ENCODE measurements at regions not wholly inside any gene's neighbourhood (a gene's known extent, or its start where the extent isn't known, plus 50 kb on each side); places are given as distances from the start of the nearest gene placed in this dataset.
A peak's percentile ranks its signal among the peaks of the same experiment; 100 is the strongest.

DNA sequence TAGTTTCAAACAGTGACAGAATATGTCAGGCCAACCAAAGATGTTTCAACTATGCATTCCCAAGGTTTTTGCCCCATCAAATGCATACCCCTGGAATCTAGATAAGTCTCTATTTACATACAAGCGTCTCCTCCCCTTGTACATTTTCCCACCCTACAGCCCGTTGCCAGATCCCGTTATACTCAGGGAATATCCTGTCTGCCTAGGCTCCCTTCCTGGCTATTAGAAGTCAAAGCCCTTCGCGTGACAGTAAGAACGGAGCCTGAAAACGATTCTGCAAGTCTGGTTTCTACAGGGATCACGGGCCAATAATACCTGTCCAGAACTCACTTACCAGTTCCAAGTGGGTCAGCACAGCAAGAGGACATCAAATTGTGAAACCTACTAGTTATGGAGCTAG is 134.8 kb downstream of the LACC1 start:
- TF ChIP-seq, protein P1, sequence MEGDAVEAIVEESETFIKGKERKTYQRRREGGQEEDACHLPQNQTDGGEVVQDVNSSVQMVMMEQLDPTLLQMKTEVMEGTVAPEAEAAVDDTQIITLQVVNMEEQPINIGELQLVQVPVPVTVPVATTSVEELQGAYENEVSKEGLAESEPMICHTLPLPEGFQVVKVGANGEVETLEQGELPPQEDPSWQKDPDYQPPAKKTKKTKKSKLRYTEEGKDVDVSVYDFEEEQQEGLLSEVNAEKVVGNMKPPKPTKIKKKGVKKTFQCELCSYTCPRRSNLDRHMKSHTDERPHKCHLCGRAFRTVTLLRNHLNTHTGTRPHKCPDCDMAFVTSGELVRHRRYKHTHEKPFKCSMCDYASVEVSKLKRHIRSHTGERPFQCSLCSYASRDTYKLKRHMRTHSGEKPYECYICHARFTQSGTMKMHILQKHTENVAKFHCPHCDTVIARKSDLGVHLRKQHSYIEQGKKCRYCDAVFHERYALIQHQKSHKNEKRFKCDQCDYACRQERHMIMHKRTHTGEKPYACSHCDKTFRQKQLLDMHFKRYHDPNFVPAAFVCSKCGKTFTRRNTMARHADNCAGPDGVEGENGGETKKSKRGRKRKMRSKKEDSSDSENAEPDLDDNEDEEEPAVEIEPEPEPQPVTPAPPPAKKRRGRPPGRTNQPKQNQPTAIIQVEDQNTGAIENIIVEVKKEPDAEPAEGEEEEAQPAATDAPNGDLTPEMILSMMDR (conservative IDR thresholded peaks at IDR 0.05; ENCODE audit: low read length): no peak
- no peak overlapping the region for H3K4me3 ChIP-seq (ENCODE audit: low read length)
- no peak for DNase-seq (ENCODE audit: low read depth)

DNA sequence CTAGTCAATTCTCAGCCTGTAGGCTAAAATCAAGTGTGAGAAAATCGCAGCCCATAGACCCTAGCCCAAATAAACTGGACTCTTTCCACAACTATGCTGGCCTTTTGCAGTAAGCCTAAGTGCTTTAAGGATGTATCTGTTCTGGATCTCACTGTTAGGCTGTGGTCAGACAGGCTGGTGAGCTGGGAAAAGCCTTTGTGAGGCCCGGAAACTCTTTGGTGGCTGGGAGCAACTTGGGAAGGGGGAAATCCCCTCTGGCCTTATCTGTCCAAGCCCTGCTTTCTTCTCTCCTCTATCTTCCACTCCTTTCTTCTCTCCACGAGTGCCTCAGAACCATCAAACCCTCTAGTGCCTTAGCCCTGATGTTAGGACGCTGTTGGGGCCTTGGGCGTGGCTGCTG is 135.4 kb downstream of the LACC1 start:
- TF ChIP-seq, protein P1 (conservative IDR thresholded peaks at IDR 0.05; ENCODE audit: low read length): no peak
- H3K4me3 ChIP-seq (ENCODE audit: low read length): no peak overlapping the region
- no peak for DNase-seq (ENCODE audit: low read depth)

DNA sequence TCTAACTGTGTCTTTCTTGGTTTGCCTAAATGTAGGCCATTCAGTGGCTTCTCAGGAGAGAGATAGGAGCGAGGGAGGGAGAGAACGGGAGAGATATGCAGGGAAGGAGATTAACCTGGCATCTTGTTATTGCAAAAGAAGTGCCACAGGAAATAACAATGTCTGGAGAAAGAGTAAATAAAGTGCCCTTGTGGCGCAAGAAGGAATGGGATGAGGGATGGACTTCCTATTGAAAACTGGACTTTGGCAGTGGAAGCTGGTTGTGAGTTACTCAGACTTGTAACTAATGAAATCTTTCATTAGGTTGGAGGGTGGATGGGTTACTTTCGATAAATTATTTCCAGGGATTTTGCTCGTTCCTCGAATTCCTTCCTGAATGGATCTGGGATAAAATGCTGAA is 136.1 kb downstream of the LACC1 start:
- DNase-seq (ENCODE audit: low read depth): peak; percentile 8
- no peak overlapping the region for H3K4me3 ChIP-seq (ENCODE audit: low read length)

DNA sequence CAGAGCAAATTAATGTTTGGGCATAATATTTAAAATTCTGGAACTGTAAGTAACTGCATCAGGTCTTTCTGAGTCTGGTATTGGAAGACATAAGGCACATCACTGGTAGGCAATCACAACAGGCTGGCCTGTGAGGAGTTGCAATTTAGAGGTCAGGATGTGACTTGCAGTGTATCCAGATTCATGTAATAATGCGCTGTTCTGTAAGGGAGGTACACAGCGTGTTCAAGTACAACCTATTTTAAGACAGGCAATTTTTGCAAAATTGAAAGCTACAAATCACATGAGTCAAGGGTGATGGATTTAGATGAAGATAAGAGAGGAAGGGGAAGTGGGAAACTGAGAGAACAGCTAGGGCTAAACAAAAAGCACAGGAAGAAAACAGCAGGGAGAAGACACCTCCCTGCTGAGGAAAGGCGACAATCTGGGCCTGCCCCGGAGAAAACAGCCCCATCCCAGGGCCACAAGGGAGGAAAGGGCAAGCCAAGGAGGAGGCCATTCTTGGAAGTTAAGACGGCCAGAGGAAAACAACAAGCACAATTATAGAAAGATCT is 138.1 kb downstream of the LACC1 start:
- TF ChIP-seq, protein P1 (conservative IDR thresholded peaks at IDR 0.05; ENCODE audit: low read length): no peak
- no peak for DNase-seq (ENCODE audit: low read depth)
- H3K4me3 ChIP-seq (ENCODE audit: low read length): no peak overlapping the region

More for the DNA sequence above, 136.1 kb downstream of the LACC1 start:
- TF ChIP-seq, protein P1 (conservative IDR thresholded peaks at IDR 0.05; ENCODE audit: low read length): no peak

DNA sequence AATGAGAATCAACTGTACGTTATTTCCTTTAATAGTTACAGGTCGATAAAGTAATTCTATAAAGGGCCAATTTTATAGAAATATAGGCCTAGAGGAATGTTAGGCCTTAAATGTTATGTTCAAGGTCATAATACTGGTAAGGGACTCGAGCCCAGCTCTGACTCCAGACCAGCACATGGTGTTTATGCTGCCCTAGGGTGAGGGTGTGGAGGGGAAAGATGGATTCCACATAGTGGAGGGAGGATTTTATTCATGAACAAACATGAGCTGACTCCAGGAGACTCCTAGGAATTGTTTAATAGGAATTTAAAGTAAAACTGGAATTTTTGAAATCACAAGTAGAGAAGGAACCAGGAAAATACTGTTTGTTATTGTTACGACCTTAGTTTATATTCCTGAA is 139.9 kb downstream of the LACC1 start:
- no peak overlapping the region for H3K4me3 ChIP-seq (ENCODE audit: low read length)
- TF ChIP-seq, protein P1 (conservative IDR thresholded peaks at IDR 0.05; ENCODE audit: low read length): no peak
- no peak for DNase-seq (ENCODE audit: low read depth)

DNA sequence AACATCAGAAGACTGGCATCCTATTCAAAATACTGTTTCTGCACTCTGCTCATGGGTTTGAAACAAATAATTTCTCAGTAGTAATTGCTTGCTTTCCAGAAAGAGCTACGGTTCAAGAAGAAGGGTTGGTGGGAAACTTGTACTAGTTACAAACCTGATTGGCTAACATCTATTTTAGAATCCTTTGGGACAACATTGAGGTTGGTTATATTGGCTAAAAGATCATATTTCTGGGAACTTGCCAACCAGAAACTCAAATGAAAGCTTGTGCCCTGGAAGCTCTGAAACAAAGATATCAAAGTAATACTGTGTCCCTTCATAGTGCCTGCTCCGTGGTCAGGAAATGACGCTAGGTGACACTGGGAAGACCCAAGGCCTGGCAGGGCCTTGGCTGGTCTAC is 141.7 kb downstream of the LACC1 start:
- no peak for DNase-seq (ENCODE audit: low read depth)
- TF ChIP-seq, protein P1 (conservative IDR thresholded peaks at IDR 0.05; ENCODE audit: low read length): no peak
- no peak overlapping the region for H3K4me3 ChIP-seq (ENCODE audit: low read length)

DNA sequence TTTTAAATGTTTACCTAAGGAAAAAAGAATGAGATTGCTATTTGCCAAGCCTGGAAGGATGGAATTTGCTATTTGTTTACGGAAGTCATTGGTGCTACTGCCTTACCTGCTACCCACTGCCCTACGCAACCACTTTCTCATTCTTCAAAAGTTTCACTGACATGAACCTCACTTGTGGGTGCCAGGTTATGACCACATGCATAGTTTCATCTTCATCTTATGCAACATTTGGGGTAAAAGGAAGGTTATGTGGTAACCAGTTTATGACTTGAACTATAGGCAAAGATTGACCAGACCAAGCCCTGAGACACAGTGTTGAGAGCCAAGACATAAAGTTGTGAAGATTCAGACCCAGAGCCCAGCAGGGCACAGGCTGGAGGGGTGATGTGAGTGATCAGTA is 142.5 kb downstream of the LACC1 start:
- DNase-seq (ENCODE audit: low read depth): peak; percentile 13
- H3K4me3 ChIP-seq (ENCODE audit: low read length): no peak overlapping the region
- TF ChIP-seq, protein P1 (conservative IDR thresholded peaks at IDR 0.05; ENCODE audit: low read length): no peak

Measured in AG10803 (cell line).